OCI-LY7 (cell line): ENCODE measurements at regions not wholly inside any gene's neighbourhood (a gene's known extent, or its start where the extent isn't known, plus 50 kb on each side); places are given as distances from the start of the nearest gene placed in this dataset.

Experiments
- BruUV-seq: library from RNA; stranded (reverse); fragments of 400-500 nt; replicated peaks from 2 replicates; lab custom pipeline; 2021; lab: Mats Ljungman, UMichigan
- CTCF ChIA-PET: fragments of 300-600 bp; sonication (Branson Sonifier 250); formaldehyde crosslinking; loops from one replicate; lab custom pipeline; 2022; ENCODE audit warnings: antibody characterized with exemption; ENCODE audit not compliant: unreplicated experiment; lab: Charles Lee
- POLR2A ChIA-PET: fragments of 300-600 bp; sonication (Branson Sonifier 250); formaldehyde crosslinking; loops from one replicate; lab custom pipeline; 2022; ENCODE audit warnings: antibody characterized with exemption; lab: Charles Lee
- DNase-seq: peaks from one replicate; pipeline ENCODE4 v3.0.0-alpha.2; 2015; ENCODE audit warnings: low spot score
- H2AFZ ChIP-seq: fragments of 200-600 bp; sonication (generic), shearing (Covaris generic); 2 replicates; pipeline ENCODE4 v1.6.1; 2014; ENCODE audit warnings: mild to moderate bottlenecking, antibody characterized with exemption, low read length, moderate library complexity
- H3K27ac ChIP-seq: fragments of 200-600 bp; sonication (generic); 2 replicates; pipeline ENCODE4 v1.5.1; 2014; ENCODE audit warnings: mixed run types, low read depth, mild to moderate bottlenecking, moderate library complexity, low read length, inconsistent platforms; ENCODE audit not compliant: poor library complexity, severe bottlenecking
- H3K36me3 ChIP-seq: fragments of 200-600 bp; sonication (generic); 2 replicates; pipeline ENCODE4 v1.6.1; 2014; ENCODE audit warnings: mild to moderate bottlenecking, antibody characterized with exemption, low read length, moderate library complexity, mixed read lengths; ENCODE audit not compliant: insufficient read depth
- H3K4me1 ChIP-seq: fragments of 200-600 bp; sonication (generic); 2 replicates; pipeline ENCODE4 v1.5.1; 2014; ENCODE audit warnings: mild to moderate bottlenecking, low read length; ENCODE audit not compliant: insufficient read depth, poor library complexity, severe bottlenecking
- H3K4me2 ChIP-seq: fragments of 200-600 bp; sonication (generic); 2 replicates; pipeline ENCODE4 v1.6.1; 2014; ENCODE audit warnings: mild to moderate bottlenecking, low read length
- H3K4me3 ChIP-seq: fragments of 200-600 bp; sonication (generic); 2 replicates; pipeline ENCODE4 v1.5.1; 2014; ENCODE audit warnings: mild to moderate bottlenecking, low read depth, low read length; ENCODE audit not compliant: poor library complexity, severe bottlenecking
- H3K79me2 ChIP-seq: fragments of 200-600 bp; sonication (generic); 2 replicates; pipeline ENCODE4 v1.6.1; 2016; ENCODE audit warnings: low read depth, mild to moderate bottlenecking, low read length, moderate library complexity, mixed read lengths; ENCODE audit not compliant: insufficient read depth
- H3K9me2 ChIP-seq: fragments of 200-600 bp; sonication (generic); 2 replicates; pipeline ENCODE4 v1.6.1; 2016; ENCODE audit warnings: mild to moderate bottlenecking, low read length, mixed read lengths; ENCODE audit not compliant: insufficient read depth
- H3K9me3 ChIP-seq: fragments of 200-600 bp; sonication (generic); 2 replicates; pipeline ENCODE4 v1.6.1; 2014; ENCODE audit warnings: mild to moderate bottlenecking, mixed run types, low read length, mixed read lengths
- H4K20me1 ChIP-seq: fragments of 200-600 bp; sonication (generic); 2 replicates; pipeline ENCODE4 v1.6.1; 2014; ENCODE audit warnings: mild to moderate bottlenecking, antibody characterized with exemption, low read length, moderate library complexity, mixed read lengths; ENCODE audit not compliant: insufficient read depth
- CTCF ChIP-seq: fragments of 200-600 bp; sonication (generic); conservative IDR thresholded peaks from 2 replicates; pipeline ENCODE4 v1.5.1; 2014; ENCODE audit warnings: mild to moderate bottlenecking, antibody characterized with exemption, low read length, moderate library complexity, mixed read lengths
- EZH2phosphoT487 ChIP-seq: fragments of 200-600 bp; sonication (generic); IDR thresholded peaks from 2 replicates; pipeline ENCODE4 v1.6.1; 2018; ENCODE audit warnings: low read depth, borderline replicate concordance, mild to moderate bottlenecking, mixed run types, antibody characterized with exemption, low read length, moderate library complexity, mixed read lengths
- intact Hi-C: fragments of 100-400 bp; cut with micrococcal nuclease; formaldehyde crosslinking; loops from one replicate; pipeline ENCODE4 v1.10.0; 2022; ENCODE audit not compliant: unreplicated experiment

- Histone ChIP-seq H3K27ac (no peak overlapping the region), H3K4me3 (no peak overlapping the region), H4K20me1 (no peaks in the 10 kb centered on the region), H2AFZ (no peak overlapping the region), H3K36me3 (no peaks in the 10 kb centered on the region), H3K4me2 (no peak overlapping the region), H3K4me1 (no peaks in the 10 kb centered on the region), H3K79me2 (no peaks in the 10 kb centered on the region), H3K9me2 (no peaks in the 10 kb centered on the region), H3K9me3 (no peaks in the 10 kb centered on the region)
- DNase-seq = no peak
- CTCF ChIA-PET = no interaction called here
- intact Hi-C loops = loop anchor here (1.0 kb wide), 1 partner anchor 26 kb away; no protein-coding TSS in a partner anchor
- TF ChIP-seq EZH2phosphoT487 = no peak
- TF ChIP-seq CTCF = no peak
- BruUV-seq = no TSS peak
- POLR2A ChIA-PET = no interaction called here
These were observed 672.0 kb downstream of the RNF144B start for GRCh38 chr6:19059102-19059501.

- no TSS peak for BruUV-seq
- intact Hi-C loops = no loop called here
- Histone ChIP-seq H3K27ac (no peak overlapping the region), H2AFZ (no peak overlapping the region), H3K4me3 (no peak overlapping the region), H3K36me3 (no peaks in the 10 kb centered on the region), H3K4me2 (no peak overlapping the region), H3K9me3 (no peaks in the 10 kb centered on the region), H3K79me2 (no peaks in the 10 kb centered on the region), H3K9me2 (no peaks in the 10 kb centered on the region; the same call in 1 of the 2 replicates), H3K4me1 (no peaks in the 10 kb centered on the region), H4K20me1 (no peaks in the 10 kb centered on the region)
- ChIA-PET POLR2A (no interaction called here), CTCF (no interaction called here)
- no peak for TF ChIP-seq EZH2phosphoT487
- TF ChIP-seq CTCF = no peak
- no peak for DNase-seq
These were observed 680.0 kb downstream of the RNF144B start for GRCh38 chr6:19067165-19067564.

- Histone ChIP-seq H3K36me3 (no peaks in the 10 kb centered on the region), H3K4me2 (no peak overlapping the region), H3K79me2 (no peaks in the 10 kb centered on the region), H2AFZ (no peak overlapping the region), H3K27ac (no peak overlapping the region), H3K9me3 (no peaks in the 10 kb centered on the region), H4K20me1 (no peaks in the 10 kb centered on the region), H3K4me3 (no peak overlapping the region), H3K9me2 (no peaks in the 10 kb centered on the region; the same call in 1 of the 2 replicates), H3K4me1 (no peaks in the 10 kb centered on the region)
- DNase-seq = no peak
- ChIA-PET CTCF (no interaction called here), POLR2A (no interaction called here)
- no TSS peak for BruUV-seq
- intact Hi-C loops = no loop called here
- TF ChIP-seq CTCF (no peak), EZH2phosphoT487 (no peak)
These were observed 683.4 kb downstream of the RNF144B start for GRCh38 chr6:19070520-19070919.
